GM04504 (cell line): ENCODE measurements at regions not wholly inside any gene's neighbourhood (a gene's known extent, or its start where the extent isn't known, plus 50 kb on each side); places are given as distances from the start of the nearest gene placed in this dataset.
A peak's percentile ranks its signal among the peaks of the same experiment; 100 is the strongest.

Experiments used
- DNase-seq: peaks from one replicate; pipeline ENCODE4 v3.0.0-alpha.2; 2012; ENCODE audit warnings: low read depth

DNA sequence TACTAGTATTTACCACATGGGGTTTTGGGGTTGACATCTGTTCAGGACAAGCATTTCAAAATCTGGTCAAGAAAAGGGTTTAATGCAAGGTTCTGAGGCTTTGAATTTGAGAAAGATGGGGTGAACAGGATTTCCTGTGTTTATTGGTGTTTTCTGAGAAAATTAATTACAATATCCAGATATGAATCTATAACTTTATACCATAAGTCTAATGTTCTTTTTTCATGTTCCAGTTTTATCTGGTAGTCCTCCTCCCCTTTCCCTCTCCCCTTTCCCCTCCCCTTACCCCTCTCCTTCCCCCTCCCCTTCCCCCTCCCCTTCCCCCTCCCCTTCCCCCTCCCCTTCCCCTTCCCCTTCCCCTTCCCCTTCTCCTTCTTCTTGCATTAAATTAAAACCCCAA lies 1518.2 kb upstream of the TMEFF2 start:
- no peak for DNase-seq

DNA sequence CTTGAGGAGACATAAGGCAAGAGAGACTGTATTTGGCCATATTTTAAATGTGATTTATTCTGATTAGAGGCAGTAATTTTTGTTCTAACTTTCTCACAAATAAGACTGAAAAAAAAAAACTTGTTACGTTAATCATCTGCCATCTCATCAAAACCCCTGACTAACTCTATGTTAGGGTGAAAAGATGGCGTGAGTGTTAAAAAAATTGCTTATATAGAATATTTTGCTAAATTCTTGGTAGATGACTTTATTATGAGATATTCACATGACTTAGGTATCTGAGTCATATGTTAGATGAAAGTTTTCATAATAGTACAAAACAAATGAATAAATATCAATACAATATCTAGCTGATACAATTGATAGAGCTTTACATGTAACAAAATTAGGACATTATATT lies 1508.7 kb upstream of the TMEFF2 start:
- DNase-seq = no peak

GRCh38 chr2:193701484-193701883 lies 1506.8 kb upstream of the TMEFF2 start:
- no peak for DNase-seq

DNA sequence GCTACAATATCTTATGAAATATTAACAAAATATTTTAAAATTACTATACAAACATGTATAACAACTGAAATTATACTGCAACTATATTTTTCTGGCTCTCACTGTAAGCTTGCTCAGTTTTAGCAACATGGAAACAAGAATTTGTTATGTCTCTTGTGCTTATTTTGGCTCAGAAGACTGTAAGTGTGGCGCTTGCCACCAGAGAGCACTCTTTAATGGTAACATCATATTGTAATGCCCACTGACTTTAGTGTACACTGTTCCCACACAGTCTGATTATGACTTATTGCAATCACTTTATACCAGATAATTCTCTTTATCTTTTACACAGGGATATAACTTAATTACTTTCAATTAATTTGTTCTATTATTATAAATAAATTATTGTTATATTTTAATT lies 1500.6 kb upstream of the TMEFF2 start:
- peak; percentile 6 for DNase-seq

DNA sequence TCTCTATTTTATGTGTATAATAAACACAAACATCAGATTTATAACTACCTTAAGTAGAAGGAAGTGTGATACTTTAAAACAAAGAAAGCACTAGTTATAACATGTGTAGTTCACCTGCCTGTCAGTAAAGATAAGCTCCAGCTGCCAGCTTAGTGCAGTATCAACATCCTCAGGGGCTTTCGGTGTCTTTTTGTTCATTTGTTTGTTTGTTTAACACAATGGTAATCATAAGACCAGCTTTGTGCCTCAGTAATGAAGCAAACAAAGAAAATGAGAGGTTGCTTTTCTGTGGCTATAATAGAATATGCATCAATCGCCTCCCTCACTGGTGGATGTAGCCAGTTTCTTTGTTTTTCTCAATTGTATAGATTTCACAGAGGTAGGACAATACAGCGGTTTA lies 1499.0 kb upstream of the TMEFF2 start:
- no peak for DNase-seq

DNA sequence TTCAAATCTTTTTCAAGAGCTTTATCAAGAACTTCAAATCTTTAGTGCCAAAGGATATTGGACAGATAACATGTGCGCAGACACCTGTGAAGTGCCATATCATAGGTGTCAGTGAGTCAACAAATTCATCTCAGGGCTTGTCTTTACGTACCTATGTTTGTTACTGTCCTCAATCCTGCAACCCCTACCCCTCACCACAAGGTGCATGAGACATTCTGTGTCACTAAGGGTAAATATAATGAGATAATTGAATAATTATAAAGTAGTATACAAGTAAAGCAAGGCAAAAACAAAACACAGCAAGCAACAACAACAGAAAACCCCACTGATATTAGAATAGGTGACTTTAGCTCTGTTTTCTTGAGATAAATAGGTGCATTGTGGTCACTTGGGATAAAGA lies 1495.8 kb upstream of the TMEFF2 start:
- no peak for DNase-seq

- DNase-seq = no peak
Measured at GRCh38 chr2:193687195-193687594, 1492.5 kb upstream of the TMEFF2 start.

DNA sequence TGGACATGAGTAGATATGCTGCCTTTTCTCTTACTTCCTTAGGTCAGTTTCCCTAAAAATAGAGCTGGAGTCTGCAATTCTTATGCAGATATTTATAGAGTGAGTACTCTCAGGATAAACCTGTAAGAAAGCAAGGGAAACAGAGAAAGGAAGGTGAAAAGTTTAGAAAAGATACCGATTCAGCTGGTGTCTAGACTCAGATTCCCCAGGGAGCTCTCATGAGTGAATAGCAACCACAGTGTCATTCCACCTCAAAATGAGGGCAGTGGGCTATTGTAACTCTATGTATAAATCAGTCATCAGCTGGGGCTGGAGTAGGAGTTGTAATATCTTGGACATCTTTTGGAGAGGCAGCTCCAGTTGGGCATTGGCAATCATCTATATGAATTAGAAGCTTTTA lies 1485.1 kb upstream of the TMEFF2 start:
- DNase-seq = no peak

- DNase-seq = no peak
Measured at GRCh38 chr2:193670478-193670877, 1475.7 kb upstream of the TMEFF2 start.

DNA sequence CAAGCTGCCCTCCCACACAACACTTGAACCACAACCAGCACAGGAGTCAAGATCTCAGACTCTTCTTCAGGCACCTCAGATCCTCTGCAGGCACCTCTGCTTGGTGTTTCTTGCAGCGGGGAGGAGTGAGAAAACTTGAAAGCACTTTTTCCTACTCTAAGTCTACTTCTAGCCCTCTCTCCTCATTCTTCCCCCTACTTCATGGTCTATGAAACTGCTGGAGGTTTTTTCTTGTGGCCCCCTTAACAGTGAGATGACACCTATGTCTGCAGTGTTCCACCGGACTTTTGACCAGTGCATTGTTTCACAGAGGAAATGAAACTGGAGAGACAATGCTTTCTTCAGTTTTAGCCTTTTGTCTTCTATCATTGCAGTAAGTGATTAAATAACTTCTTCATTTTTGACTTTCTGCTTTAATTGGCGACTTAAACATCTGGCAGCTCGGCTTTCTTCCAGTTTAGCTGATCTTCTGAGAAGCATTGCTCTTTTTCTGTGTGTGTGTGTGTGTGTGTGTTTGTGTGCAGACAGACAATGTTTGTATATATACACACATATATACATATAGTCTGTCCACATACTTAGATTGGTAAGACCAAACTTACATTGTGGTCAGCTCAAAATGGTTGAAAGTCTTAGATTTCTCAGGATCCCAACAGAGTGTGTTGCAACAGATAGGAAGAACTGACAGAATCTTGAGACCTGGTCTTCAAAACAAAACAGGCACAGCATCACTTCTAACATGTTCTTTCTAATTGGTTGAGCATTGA lies 1474.0 kb upstream of the TMEFF2 start:
- no peak for DNase-seq

- no peak for DNase-seq
Measured at GRCh38 chr2:193627927-193628272, 1433.2 kb upstream of the TMEFF2 start.

GRCh38 chr2:193627187-193627926 lies 1432.6 kb upstream of the TMEFF2 start:
- no peak for DNase-seq

DNA sequence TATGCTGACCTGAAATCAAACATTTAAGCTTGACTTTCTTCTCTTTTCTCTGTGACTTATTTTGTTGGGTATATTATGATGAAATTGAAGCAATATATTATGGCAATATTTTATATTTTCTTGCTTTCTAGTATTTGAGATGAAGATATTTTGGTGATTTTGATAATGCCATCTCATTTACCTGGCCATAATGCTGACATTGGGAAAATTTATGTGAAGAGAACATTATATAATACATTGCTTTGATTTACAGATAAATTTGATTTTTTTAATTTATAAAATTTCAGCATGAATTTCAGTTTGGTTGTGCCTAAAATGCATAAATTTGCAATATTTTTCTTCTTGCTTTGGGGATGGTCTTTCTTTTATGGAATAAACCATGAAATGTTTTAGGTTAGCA lies 1413.7 kb upstream of the TMEFF2 start:
- DNase-seq = no peak

DNA sequence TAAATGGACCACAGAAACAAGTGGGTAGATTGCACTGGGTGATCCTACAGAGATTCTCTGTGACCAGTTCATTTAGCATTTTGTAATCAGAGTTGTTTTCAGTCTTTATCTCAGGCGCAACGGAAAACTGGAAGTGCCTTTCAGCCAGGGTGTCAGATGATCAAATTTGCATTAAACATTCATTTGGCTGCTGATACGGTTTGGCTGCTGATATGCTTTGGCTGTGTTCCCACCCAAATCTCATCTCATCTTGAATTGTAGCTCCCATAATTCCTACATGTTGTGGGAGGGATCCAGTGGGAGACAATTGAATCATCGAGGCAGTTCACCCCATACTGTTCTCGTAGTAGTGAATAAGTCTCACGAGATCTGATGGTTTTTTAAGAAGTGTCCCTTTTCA lies 1396.1 kb upstream of the TMEFF2 start:
- no peak for DNase-seq

DNA sequence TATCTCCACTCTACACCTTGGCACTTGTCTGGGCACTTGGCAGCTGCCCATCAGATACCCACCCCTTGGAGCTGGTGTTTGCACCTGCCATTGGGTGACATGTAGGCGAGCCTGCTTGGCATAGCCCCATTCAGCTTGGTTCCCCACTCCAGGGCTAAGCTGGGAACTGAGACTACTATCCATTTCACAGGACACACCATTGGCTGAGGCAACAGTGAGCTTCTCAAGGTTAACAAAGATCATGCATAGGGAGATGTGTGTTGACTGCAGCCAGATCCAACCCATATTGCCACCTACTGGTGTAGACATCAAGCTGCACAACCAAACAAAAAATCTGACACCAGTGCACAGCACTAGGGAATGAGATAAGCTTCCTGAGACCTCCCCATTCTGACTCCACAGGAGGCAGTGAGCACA lies 1389.8 kb upstream of the TMEFF2 start:
- no peak for DNase-seq

GRCh38 chr2:193583638-193584400 lies 1389.1 kb upstream of the TMEFF2 start:
- no peak for DNase-seq

GRCh38 chr2:193581807-193582206 lies 1387.1 kb upstream of the TMEFF2 start:
- DNase-seq = no peak

- DNase-seq = no peak
Measured at GRCh38 chr2:193580176-193580950, 1385.6 kb upstream of the TMEFF2 start.

GRCh38 chr2:193566886-193567285 lies 1372.2 kb upstream of the TMEFF2 start:
- DNase-seq = no peak

- no peak for DNase-seq
Measured at GRCh38 chr2:193566276-193566675, 1371.5 kb upstream of the TMEFF2 start.

GRCh38 chr2:193562031-193562430 lies 1367.3 kb upstream of the TMEFF2 start:
- no peak for DNase-seq

GRCh38 chr2:193561054-193561453 lies 1366.3 kb upstream of the TMEFF2 start:
- DNase-seq = no peak
